Skin of body (tissue), 1 donor: ENCODE measurements at regions not wholly inside any gene's neighbourhood (a gene's known extent, or its start where the extent isn't known, plus 50 kb on each side); places are given as distances from the start of the nearest gene placed in this dataset.
A peak's percentile ranks its signal among the peaks of the same experiment; 100 is the strongest.
"Not testable (repeated sequence)": the region's sequence is repeated elsewhere in the genome, so short reads cannot be mapped to it uniquely, and the experiment has no call there.

ENCODE experiments used
- DNase-seq: peaks from one replicate; lab custom pipeline; 2025; lab: John Stamatoyannopoulos, UW

DNA sequence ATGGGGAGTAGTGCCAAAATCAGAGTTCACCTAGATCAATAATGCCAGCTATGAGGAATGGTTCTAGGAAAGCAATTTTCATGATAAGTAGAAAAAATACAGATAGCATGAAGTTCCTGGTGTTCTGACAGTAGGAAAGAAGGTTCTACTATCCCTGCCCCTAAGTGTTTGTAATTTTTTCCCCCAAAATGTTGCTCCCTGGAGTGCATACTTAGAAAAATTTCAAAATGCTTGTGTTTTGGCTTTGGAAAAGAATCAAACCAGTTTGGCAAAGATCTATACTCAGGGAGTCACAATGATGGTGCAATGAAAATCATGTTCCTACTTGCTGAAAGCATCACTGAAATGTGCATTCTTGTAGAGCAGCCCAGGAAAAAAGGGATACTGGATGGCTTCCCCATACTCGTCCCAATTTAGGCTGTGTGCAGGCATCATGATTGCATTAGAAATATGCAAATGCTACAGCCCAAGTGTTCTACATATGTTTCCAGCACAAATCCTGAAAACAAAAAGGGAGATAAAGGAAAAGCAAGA is 74.7 kb downstream of the LPAR4 start:
- peak; percentile 30 for DNase-seq

DNA sequence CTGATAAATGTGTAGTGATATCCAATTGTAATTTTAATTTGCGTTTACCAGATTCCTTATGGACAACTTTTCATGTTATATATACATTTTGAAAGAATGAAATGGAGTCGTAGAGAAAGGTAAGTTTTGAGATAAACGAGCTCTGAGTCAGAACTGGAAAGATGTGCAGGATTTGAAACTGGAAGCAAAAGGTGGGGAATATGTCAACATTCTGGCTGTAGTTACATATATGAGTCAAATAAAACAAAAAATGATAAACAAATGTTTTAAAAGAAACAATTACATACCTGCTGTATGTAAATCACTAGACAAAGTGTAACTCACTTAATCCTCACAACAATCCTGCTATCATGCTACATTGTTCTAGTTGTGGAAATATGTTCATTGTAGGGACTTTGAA is 84.0 kb downstream of the LPAR4 start:
- no peak for DNase-seq

DNA sequence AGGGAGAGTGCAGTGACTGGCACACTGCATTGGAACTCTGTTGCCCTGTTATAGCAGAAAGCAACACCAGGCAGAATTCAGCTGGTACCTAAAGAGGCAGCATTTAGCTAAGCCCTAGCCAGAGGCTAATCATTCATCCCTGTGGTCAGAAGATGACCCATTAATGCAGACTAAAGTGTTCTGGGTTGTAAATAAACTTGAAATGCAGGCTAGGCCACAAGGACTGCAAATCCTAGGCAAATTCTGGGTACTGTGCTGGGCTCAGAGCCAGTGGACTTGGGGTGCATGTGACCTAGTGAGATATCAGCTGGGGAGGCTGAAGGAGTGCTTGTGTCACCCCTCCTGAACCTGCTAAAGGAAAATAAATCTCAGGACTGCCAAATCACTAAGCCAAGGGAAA is 91.2 kb downstream of the LPAR4 start:
- DNase-seq, result no peak

GRCh38 chrX:78839711-78840110 is 92.2 kb downstream of the LPAR4 start:
- DNase-seq, result no peak

DNA sequence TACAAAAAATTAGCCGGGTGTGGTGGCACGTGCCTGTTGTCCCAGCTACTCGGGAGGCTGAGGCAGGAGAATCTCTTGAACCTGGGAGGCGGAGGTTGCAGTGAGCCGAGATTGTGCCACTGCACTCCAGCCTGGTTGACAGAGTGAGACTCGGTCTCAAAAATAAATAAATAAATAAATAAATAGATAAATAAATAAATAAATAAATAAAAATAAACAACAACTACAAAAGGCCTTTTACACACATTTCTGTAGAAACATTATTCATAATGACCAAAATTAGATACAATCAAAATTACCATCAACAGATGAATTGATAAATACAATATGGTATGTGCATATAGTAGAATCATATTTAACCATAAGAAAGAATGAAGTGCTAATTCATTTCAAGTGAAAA is 96.7 kb downstream of the LPAR4 start:
- DNase-seq, result not testable (repeated sequence)

DNA sequence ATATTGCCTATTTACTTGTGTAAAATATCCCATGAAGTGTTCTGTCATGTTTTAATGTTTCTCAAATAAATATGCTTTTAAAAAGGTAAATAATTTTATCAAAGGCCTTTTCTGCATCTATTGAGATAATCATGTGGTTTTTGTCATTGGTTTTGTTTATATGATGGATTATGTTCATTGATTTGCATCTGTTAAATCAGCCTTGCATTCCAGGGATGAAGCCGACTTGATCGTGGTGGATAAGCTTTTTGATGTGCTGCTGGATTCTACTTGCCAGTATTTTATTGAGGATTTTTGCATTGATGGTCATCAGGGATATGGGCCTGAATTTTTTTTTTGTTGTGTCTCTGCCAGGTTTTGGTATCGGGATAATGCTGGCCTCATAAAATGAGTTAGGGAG is 63.9 kb upstream of the P2RY10 start:
- not testable (repeated sequence) for DNase-seq

GRCh38 chrX:78886550-78886949 is 58.6 kb upstream of the P2RY10 start:
- DNase-seq, result peak; percentile 6
